H1 (cell line): ENCODE measurements at regions not wholly inside any gene's neighbourhood (a gene's known extent, or its start where the extent isn't known, plus 50 kb on each side); places are given as distances from the start of the nearest gene placed in this dataset.

Source experiments
- CTCF ChIA-PET: fragments of 300-600 bp; sonication (Branson Sonifier 250); formaldehyde crosslinking; loops from one replicate; lab custom pipeline; 2021; ENCODE audit not compliant: partially characterized antibody; lab: Charles Lee
- POLR2A ChIA-PET: fragments of 300-600 bp; sonication (Branson Sonifier 250); formaldehyde crosslinking; loops from one replicate; lab custom pipeline; 2021; ENCODE audit warnings: inconsistent platforms; ENCODE audit not compliant: partially characterized antibody; lab: Charles Lee
- DNase-seq, 2 experiments: peaks; one replicate each; pipeline versions ENCODE4 v3.0.0 to v3.0.0-alpha.2; 2010 to 2022; ENCODE audit warnings: low spot score in 2 of 2, low read depth in 1 of 2, mixed read lengths in 1 of 2
- FAIRE-seq: peaks from 2 replicates; lab custom pipeline; 2011; peaks lifted over from hg19 to GRCh38; lab: Jason Lieb, UNC
- H2AFZ ChIP-seq: 2 replicates; pipeline ENCODE4 v1.8.1; 2012; ENCODE audit warnings: low read length, inconsistent platforms
- H2AK5ac ChIP-seq: 2 replicates; pipeline ENCODE4 v1.6.1; 2013; ENCODE audit warnings: low read depth, low read length
- H2BK120ac ChIP-seq: replicated peaks from 2 replicates; pipeline ENCODE3; 2013; ENCODE audit warnings: low read depth, low read length, inconsistent platforms
- H2BK12ac ChIP-seq: 2 replicates; pipeline ENCODE4 v1.6.1; 2013; ENCODE audit warnings: low read depth, low read length
- H2BK15ac ChIP-seq: 2 replicates; pipeline ENCODE4 v1.6.1; 2013; ENCODE audit warnings: low read length
- H2BK20ac ChIP-seq: 2 replicates; pipeline ENCODE4 v1.6.1; 2013; ENCODE audit warnings: low read length
- H2BK5ac ChIP-seq: 2 replicates; pipeline ENCODE4 v1.6.1; 2013; ENCODE audit warnings: low read depth, low read length
- H3K14ac ChIP-seq: 2 replicates; pipeline ENCODE4 v1.6.1; 2013; ENCODE audit warnings: inconsistent platforms; ENCODE audit not compliant: insufficient read length
- H3K18ac ChIP-seq: 2 replicates; pipeline ENCODE4 v1.6.1; 2013; ENCODE audit warnings: low read length; ENCODE audit errors: extremely low read depth
- H3K23ac ChIP-seq: 2 replicates; pipeline ENCODE4 v1.6.1; 2013; ENCODE audit warnings: inconsistent platforms; ENCODE audit not compliant: insufficient read length
- H3K23me2 ChIP-seq: 2 replicates; pipeline ENCODE4 v1.6.1; 2013; ENCODE audit warnings: low read depth, low read length
- H3K27ac ChIP-seq: 2 replicates; pipeline ENCODE4 v1.6.1; 2011; ENCODE audit warnings: low read depth, low read length, inconsistent platforms
- H3K27me3 ChIP-seq, 4 experiments: replicated peaks in 1 of 4; 1 replicate in 1 of 4; 2 replicates in 3 of 4; pipeline versions ENCODE4 v1.6.1 to v1.8.1; 2011 to 2013; ENCODE audit warnings: low read length in 3 of 4, mild to moderate bottlenecking in 3 of 4, inconsistent platforms in 2 of 4, mixed read lengths in 2 of 4, moderate library complexity in 1 of 4; ENCODE audit not compliant: control insufficient read depth in 3 of 4, insufficient read depth in 3 of 4; ENCODE audit errors: extremely low read depth in 1 of 4
- H3K36me3 ChIP-seq, 4 experiments: 2 replicates each; pipeline versions ENCODE4 v1.6.1 to v1.8.1; 2011 to 2013; ENCODE audit warnings: mild to moderate bottlenecking in 4 of 4, low read length in 3 of 4, moderate library complexity in 2 of 4, control low read depth in 1 of 4, inconsistent platforms in 1 of 4; ENCODE audit not compliant: insufficient read depth in 4 of 4, control insufficient read depth in 2 of 4
- H3K4ac ChIP-seq: replicated peaks from 2 replicates; pipeline ENCODE3; 2013; ENCODE audit warnings: low read length, low read depth, mixed read lengths, inconsistent platforms; ENCODE audit not compliant: insufficient read length
- H3K4me1 ChIP-seq, 4 experiments: replicated peaks in 1 of 4; 1 replicate in 1 of 4; 2 replicates in 3 of 4; pipeline versions ENCODE4 v1.6.1 to v1.8.1; 2011 to 2013; ENCODE audit warnings: low read length in 3 of 4, inconsistent platforms in 2 of 4, mixed read lengths in 1 of 4; ENCODE audit not compliant: insufficient read depth in 4 of 4, control insufficient read depth in 3 of 4
- H3K4me2 ChIP-seq, 2 experiments: 2 replicates each; pipeline versions ENCODE4 v1.6.1 to v1.8.1; 2011 to 2013; ENCODE audit warnings: low read depth in 2 of 2, low read length in 2 of 2, control low read depth in 1 of 2, inconsistent platforms in 1 of 2, mild to moderate bottlenecking in 1 of 2; ENCODE audit not compliant: insufficient read depth in 1 of 2
- H3K4me3 ChIP-seq, 4 experiments: fragments of 200-600, 300-600 bp in 1 of 4; sonication (generic), shearing (Covaris generic), sonication (Bioruptor Twin) in 1 of 4; 2 replicates each; pipeline versions ENCODE4 v1.5.1 to v1.8.1; 2011 to 2016; ENCODE audit warnings: low read length in 4 of 4, low read depth in 3 of 4, control low read depth in 2 of 4, inconsistent platforms in 2 of 4, mild to moderate bottlenecking in 2 of 4, mixed read lengths in 1 of 4, moderate library complexity in 1 of 4; ENCODE audit not compliant: insufficient read depth in 2 of 4; ENCODE audit errors: extremely low read depth in 1 of 4
- H3K56ac ChIP-seq: replicated peaks from 2 replicates; pipeline ENCODE3; 2013; ENCODE audit warnings: low read depth, mild to moderate bottlenecking, mixed read lengths, low read length, inconsistent platforms; ENCODE audit not compliant: insufficient read length
- H3K79me1 ChIP-seq: 2 replicates; pipeline ENCODE4 v1.6.1; 2013; ENCODE audit warnings: low read depth, low read length, control low read depth
- H3K79me2 ChIP-seq, 2 experiments: 2 replicates each; pipeline versions ENCODE4 v1.6.1 to v1.8.1; 2012 to 2013; ENCODE audit warnings: low read length in 2 of 2, mild to moderate bottlenecking in 2 of 2, inconsistent platforms in 1 of 2; ENCODE audit not compliant: insufficient read depth in 2 of 2, control insufficient read depth in 1 of 2
- H3K9ac ChIP-seq, 4 experiments: replicated peaks in 1 of 4; 1 replicate in 1 of 4; 2 replicates in 3 of 4; pipeline versions ENCODE4 v1.6.1 to v1.8.1; 2011 to 2013; ENCODE audit warnings: low read depth in 3 of 4, low read length in 3 of 4, control low read depth in 2 of 4, mild to moderate bottlenecking in 2 of 4, moderate library complexity in 2 of 4, inconsistent platforms in 1 of 4; ENCODE audit errors: extremely low read depth in 1 of 4
- H3K9me3 ChIP-seq, 2 experiments: 2 replicates each; pipeline versions ENCODE4 v1.6.1 to v1.8.1; 2012 to 2013; ENCODE audit warnings: mild to moderate bottlenecking in 2 of 2, moderate library complexity in 2 of 2, control low read depth in 1 of 2, inconsistent platforms in 1 of 2, low read depth in 1 of 2, low read length in 1 of 2, mixed read lengths in 1 of 2; ENCODE audit not compliant: insufficient read depth in 2 of 2
- H4K20me1 ChIP-seq, 2 experiments: replicated peaks in 1 of 2; 2 replicates each; pipeline versions ENCODE3 to v1.8.1; 2011 to 2013; ENCODE audit warnings: inconsistent platforms in 2 of 2, low read length in 2 of 2, mild to moderate bottlenecking in 1 of 2; ENCODE audit not compliant: insufficient read depth in 2 of 2, control insufficient read depth in 1 of 2
- H4K5ac ChIP-seq: 2 replicates; pipeline ENCODE4 v1.6.1; 2013; ENCODE audit warnings: low read length, low read depth, mixed read lengths, inconsistent platforms; ENCODE audit not compliant: insufficient read length
- H4K8ac ChIP-seq: 2 replicates; pipeline ENCODE4 v1.8.0; 2013; ENCODE audit warnings: mild to moderate bottlenecking, moderate library complexity, low read length, inconsistent platforms; ENCODE audit not compliant: insufficient read depth; ENCODE audit errors: extremely low read depth
- H4K91ac ChIP-seq: replicated peaks from 2 replicates; pipeline ENCODE3; 2013; ENCODE audit warnings: low read length, mixed read lengths, inconsistent platforms; ENCODE audit not compliant: insufficient read length
- BRCA1 ChIP-seq: IDR thresholded peaks from 2 replicates; pipeline ENCODE4 v1.6.1; 2012; ENCODE audit warnings: low read depth, low read length, improper control_type of control experiment
- FOSL1 ChIP-seq: IDR thresholded peaks from 2 replicates; pipeline ENCODE4 v1.6.1; 2011; ENCODE audit warnings: mild to moderate bottlenecking, low read depth, low read length, moderate library complexity; ENCODE audit not compliant: insufficient read depth
- GABPA ChIP-seq: IDR thresholded peaks from 2 replicates; pipeline ENCODE4 v1.6.1; 2011; ENCODE audit warnings: mild to moderate bottlenecking, low read length, moderate library complexity, borderline replicate concordance; ENCODE audit not compliant: insufficient read depth
- JUND ChIP-seq: IDR thresholded peaks from 2 replicates; pipeline ENCODE4 v1.6.1; 2011; ENCODE audit warnings: mild to moderate bottlenecking, improper control_type of control experiment, low read length
- RBBP5 ChIP-seq: IDR thresholded peaks from 2 replicates; pipeline ENCODE4 v1.7.1; 2012; ENCODE audit warnings: low read depth, mild to moderate bottlenecking, inconsistent platforms, low read length, moderate library complexity, borderline replicate concordance
- SIRT6 ChIP-seq: IDR thresholded peaks from one replicate; pipeline ENCODE4 v1.7.1; 2012; ENCODE audit warnings: low read length, inconsistent platforms
- SIX5 ChIP-seq: IDR thresholded peaks from 2 replicates; pipeline ENCODE4 v1.6.1; 2011; ENCODE audit warnings: mild to moderate bottlenecking, low read depth, low read length
- SRF ChIP-seq: IDR thresholded peaks from 2 replicates; pipeline ENCODE4 v1.6.1; 2011; ENCODE audit warnings: mild to moderate bottlenecking, low read depth, low read length, moderate library complexity
- TAF7 ChIP-seq: optimal IDR thresholded peaks from 2 replicates; pipeline ENCODE3; 2011; ENCODE audit warnings: low read depth, mild to moderate bottlenecking, inconsistent platforms, low read length, moderate library complexity, borderline replicate concordance
- ZNF274 ChIP-seq: IDR thresholded peaks from 2 replicates; pipeline ENCODE4 v1.7.0; 2012; ENCODE audit warnings: low read length, borderline replicate concordance; ENCODE audit errors: extremely low read depth
- WGBS, 2 experiments: shearing (Covaris generic) in 1 of 2; methylation state at CpG; one replicate each; pipeline versions ENCODE4 v1.1.6 to v1.1.7; 2013 to 2015; ENCODE audit warnings: low lambda C conversion rate in 2 of 2, mixed read lengths in 2 of 2, inconsistent platforms in 1 of 2, low coverage in 1 of 2, missing lambda C conversion rate in 1 of 2; ENCODE audit not compliant: insufficient replicate concordance in 2 of 2, insufficient coverage in 1 of 2, insufficient read length in 1 of 2; ENCODE audit errors: extremely low coverage in 1 of 2, missing lambda C conversion rate in 1 of 2; 5-methylcytosine and 5-hydroxymethylcytosine counted together

GRCh38 chr2:129740504-129740903, 239.0 kb upstream of the RAB6C start:
- no peak overlapping the region for H2BK5ac ChIP-seq
- H3K4me2 ChIP-seq: no peak overlapping the region
- H3K14ac ChIP-seq: no peak overlapping the region
- H4K8ac ChIP-seq: no peak overlapping the region
- no peaks in the 10 kb centered on the region for H3K36me3 ChIP-seq
- no peak overlapping the region for H2BK12ac ChIP-seq
- H3K79me1 ChIP-seq: no peaks in the 10 kb centered on the region
- no peak overlapping the region for H3K4ac ChIP-seq
- H2BK20ac ChIP-seq: no peak overlapping the region
- no peak overlapping the region for H3K9ac ChIP-seq
- ChIA-PET POLR2A (no interaction called here), CTCF (interaction anchor here (0.9 to 1.6 kb wide), 3 partner anchors 8 to 29 kb away, joined by 3 to 9 read pairs (median 4); no protein-coding TSS in a partner anchor)
- H3K23me2 ChIP-seq: peaks cover 8% of the 10 kb centered on the region; the same call in 1 of the 2 replicates
- H3K18ac ChIP-seq: no peak overlapping the region
- H3K9me3 ChIP-seq: peaks cover 0 to 3% of the 10 kb centered on the region in 2 experiments; a peak in 1 of 4 replicates
- DNase-seq (no peak), FAIRE-seq (no peak)
- no peaks in the 10 kb centered on the region for H3K27me3 ChIP-seq
- no peak overlapping the region for H4K91ac ChIP-seq
- H2BK120ac ChIP-seq: no peak overlapping the region
- no peak overlapping the region for H3K56ac ChIP-seq
- no peaks in the 10 kb centered on the region for H3K4me1 ChIP-seq
- TF ChIP-seq SIX5 (no peak), RBBP5 (no peak), SIRT6 (no peak), BRCA1 (no peak), FOSL1 (no peak), JUND (no peak), TAF7 (no peak), ZNF274 (no peak), GABPA (no peak), SRF (no peak)
- H2BK15ac ChIP-seq: no peak overlapping the region
- H2AFZ ChIP-seq: no peak overlapping the region
- no peak overlapping the region for H3K23ac ChIP-seq
- H3K4me3 ChIP-seq: no peak overlapping the region
- no peak overlapping the region for H2AK5ac ChIP-seq
- no peak overlapping the region for H4K5ac ChIP-seq
- H3K27ac ChIP-seq: no peak overlapping the region
- peaks cover 0 to 6% of the 10 kb centered on the region in 2 experiments for H4K20me1 ChIP-seq
- H3K79me2 ChIP-seq: no peaks in the 10 kb centered on the region
- 92% methylated on average over 7 of the region's 7 CpGs; no CpG with 5 or more reads in 1 of the 2 experiments for WGBS, 2 experiments
